ENCODE measurements at regions not wholly inside any gene's neighbourhood (a gene's known extent, or its start where the extent isn't known, plus 50 kb on each side); places are given as distances from the start of the nearest gene placed in this dataset.
"Not testable (repeated sequence)": the region's sequence is repeated elsewhere in the genome, so short reads cannot be mapped to it uniquely, and the experiment has no call there.

GRCh38 chr1:88595355-88596002, 88.6 kb upstream of the PKN2 start:
- Mint-ChIP-seq H3K27ac (ENCODE audit: low read depth, unreplicated experiment) (no peak overlapping the region), H3K4me3 (ENCODE audit: unreplicated experiment) (no peak overlapping the region), H3K4me1 (ENCODE audit: insufficient read depth, unreplicated experiment) (no peaks in the 10 kb centered on the region), H3K36me3 (ENCODE audit: insufficient read depth, unreplicated experiment) (no peaks in the 10 kb centered on the region), H3K27me3 (ENCODE audit: insufficient read depth, unreplicated experiment) (no peaks in the 10 kb centered on the region), H3K9me3 (ENCODE audit: unreplicated experiment) (peaks cover 10% of the 10 kb centered on the region)
- ChIA-PET CTCF (interaction anchor here (0.6 kb wide), 1 partner anchor 188 kb away, joined by 5 read pairs; no protein-coding TSS in a partner anchor), POLR2A (interaction anchor here (0.8 kb wide), 1 partner anchor 53 kb away, joined by 3 read pairs; no protein-coding TSS in a partner anchor)
- no peak for DNase-seq (ENCODE audit: unreplicated experiment)
- intact Hi-C loops (cut with micrococcal nuclease), result loop anchor here (5.0 kb wide), 1 partner anchor 413 kb away; no protein-coding TSS in a partner anchor
- BruUV-seq (replicated peaks), result no TSS peak
- peak; percentile 28 for TF ChIP-seq CTCF (IDR thresholded peaks at IDR 0.05; ENCODE audit: unreplicated experiment)

- BruUV-seq (replicated peaks), result not testable (repeated sequence)
- intact Hi-C loops (cut with micrococcal nuclease), result loop anchor here (5.0 kb wide), 1 partner anchor 416 kb away; no protein-coding TSS in a partner anchor
- CTCF ChIA-PET, result interaction anchor here (1.7 kb wide), 1 partner anchor 9 kb away, joined by 4 read pairs; no protein-coding TSS in a partner anchor
Observed at GRCh38 chr1:88597973-88598372, 86.1 kb upstream of the PKN2 start.

GRCh38 chr1:88608139-88608943, 75.7 kb upstream of the PKN2 start:
- POLR2A ChIA-PET, result interaction anchor here (0.7 to 1.5 kb wide), 3 partner anchors 75 to 650 kb away, joined by 3 to 6 read pairs (median 4); partner anchors contain the start of gene PKN2
- H3K27me3 Mint-ChIP-seq (ENCODE audit: insufficient read depth, unreplicated experiment), result no peaks in the 10 kb centered on the region
- H3K4me1 Mint-ChIP-seq (ENCODE audit: insufficient read depth, unreplicated experiment), result peaks cover 6% of the 10 kb centered on the region
- no TSS peak for BruUV-seq (replicated peaks)
- H3K9me3 Mint-ChIP-seq (ENCODE audit: unreplicated experiment), result no peaks in the 10 kb centered on the region
- peak; percentile 58 for TF ChIP-seq CTCF (IDR thresholded peaks at IDR 0.05; ENCODE audit: unreplicated experiment)
- no peaks in the 10 kb centered on the region for H3K36me3 Mint-ChIP-seq (ENCODE audit: insufficient read depth, unreplicated experiment)
- H3K4me3 Mint-ChIP-seq (ENCODE audit: unreplicated experiment), result no peak overlapping the region
- intact Hi-C loops (cut with micrococcal nuclease), result loop anchor here (2.0 kb wide), 2 partner anchors 76 to 268 kb away; partner anchors contain the start of gene PKN2
- no peak overlapping the region for H3K27ac Mint-ChIP-seq (ENCODE audit: low read depth, unreplicated experiment)
- CTCF ChIA-PET, result interaction anchor here (2.2 kb wide), 1 partner anchor 269 kb away, joined by 8 read pairs; no protein-coding TSS in a partner anchor
- peak; percentile 56 for DNase-seq (ENCODE audit: unreplicated experiment)

More at GRCh38 chr1:88597973-88598372, 86.1 kb upstream of the PKN2 start:
- DNase-seq (ENCODE audit: unreplicated experiment); H3K36me3 Mint-ChIP-seq (ENCODE audit: insufficient read depth, unreplicated experiment); POLR2A ChIA-PET; H3K9me3 Mint-ChIP-seq (ENCODE audit: unreplicated experiment); H3K4me1 Mint-ChIP-seq (ENCODE audit: insufficient read depth, unreplicated experiment); H3K27me3 Mint-ChIP-seq (ENCODE audit: insufficient read depth, unreplicated experiment); H3K4me3 Mint-ChIP-seq (ENCODE audit: unreplicated experiment); H3K27ac Mint-ChIP-seq (ENCODE audit: low read depth, unreplicated experiment): not testable (repeated sequence)

GRCh38 chr1:88609051-88609450, 75.0 kb upstream of the PKN2 start:
- Mint-ChIP-seq H3K27ac (ENCODE audit: low read depth, unreplicated experiment) (no peak overlapping the region), H3K9me3 (ENCODE audit: unreplicated experiment) (no peaks in the 10 kb centered on the region), H3K27me3 (ENCODE audit: insufficient read depth, unreplicated experiment) (no peaks in the 10 kb centered on the region), H3K36me3 (ENCODE audit: insufficient read depth, unreplicated experiment) (no peaks in the 10 kb centered on the region), H3K4me1 (ENCODE audit: insufficient read depth, unreplicated experiment) (peaks cover 6% of the 10 kb centered on the region), H3K4me3 (ENCODE audit: unreplicated experiment) (no peak overlapping the region)
- intact Hi-C loops (cut with micrococcal nuclease), result loop anchor here (2.0 kb wide), 2 partner anchors 76 to 268 kb away; partner anchors contain the start of gene PKN2
- ChIA-PET POLR2A (interaction anchor here (0.7 to 1.5 kb wide), 3 partner anchors 75 to 649 kb away, joined by 3 to 6 read pairs (median 4); partner anchors contain the start of gene PKN2), CTCF (interaction anchor here (0.6 to 2.2 kb wide), 3 partner anchors 18 to 269 kb away, joined by 4 to 8 read pairs (median 4); no protein-coding TSS in a partner anchor)
- DNase-seq (ENCODE audit: unreplicated experiment), result no peak
- TF ChIP-seq CTCF (IDR thresholded peaks at IDR 0.05; ENCODE audit: unreplicated experiment), result no peak
- BruUV-seq (replicated peaks), result no TSS peak

All from MCF 10A (cell line).